ENCODE measurements at regions not wholly inside any gene's neighbourhood (a gene's known extent, or its start where the extent isn't known, plus 50 kb on each side); places are given as distances from the start of the nearest gene placed in this dataset.

DNA sequence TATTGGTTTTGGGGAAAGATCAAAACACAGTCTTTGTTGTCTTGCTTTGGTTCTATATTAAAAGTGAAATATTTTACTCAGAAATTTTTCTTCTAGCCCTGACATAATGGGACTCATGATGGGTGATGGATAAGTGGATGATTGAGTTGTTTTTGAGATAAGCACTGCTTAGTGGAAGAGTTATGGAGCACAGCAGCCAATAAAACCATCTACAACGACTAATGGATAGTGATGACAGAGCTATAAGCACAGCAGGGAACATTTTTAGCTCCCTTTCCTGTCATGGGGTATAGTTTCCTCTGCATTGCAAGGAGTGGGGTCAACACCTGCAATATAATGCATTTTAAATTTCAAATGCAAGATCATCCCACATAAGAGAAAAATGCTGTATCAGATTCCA lies 812.4 kb downstream of the STPG2 start:
- TF ChIP-seq POLR2A (IDR thresholded peaks at IDR 0.05; ENCODE audit: low read depth, low read length) (no peak), POLR2AphosphoS5 (IDR thresholded peaks at IDR 0.05; ENCODE audit: low read depth, low read length) (no peak), TAF1 (IDR thresholded peaks at IDR 0.05; ENCODE audit: borderline replicate concordance, low read depth, low read length) (no peak)
